ENCODE measurements at regions not wholly inside any gene's neighbourhood (a gene's known extent, or its start where the extent isn't known, plus 50 kb on each side); places are given as distances from the start of the nearest gene placed in this dataset.

DNA sequence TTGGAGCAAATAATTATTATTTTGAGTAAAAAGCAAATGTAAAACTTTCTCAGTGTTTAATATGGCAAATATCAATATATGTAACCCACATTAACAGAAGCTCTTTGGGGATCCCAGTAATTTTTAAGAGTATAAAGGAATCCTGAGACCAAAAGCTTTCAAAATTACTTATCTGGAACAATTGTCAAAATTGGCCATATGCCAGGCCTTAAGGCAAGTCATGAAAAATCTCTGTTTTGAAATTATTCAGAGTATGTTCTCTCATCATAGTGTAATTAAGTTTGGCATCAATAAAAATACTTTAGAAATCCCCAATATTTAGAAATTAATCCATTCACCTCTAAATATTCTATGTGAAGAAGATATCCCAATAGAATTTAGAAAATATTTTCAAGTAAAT is 225.3 kb upstream of the ARL4C start:
- TF ChIP-seq EZH2 (IDR thresholded peaks at IDR 0.05; ENCODE audit: borderline replicate concordance, insufficient read depth, low read length, poor library complexity, severe bottlenecking) (no peak), CTCF (IDR thresholded peaks at IDR 0.05; ENCODE audit: poor library complexity, severe bottlenecking) (no peak), RAD21 (conservative IDR thresholded peaks at IDR 0.05) (no peak), EP300 (conservative IDR thresholded peaks at IDR 0.05; ENCODE audit: poor library complexity, severe bottlenecking) (no peak), POLR2AphosphoS5 (IDR thresholded peaks at IDR 0.05) (no peak), MXI1 (conservative IDR thresholded peaks at IDR 0.05; ENCODE audit: poor library complexity, severe bottlenecking) (no peak), REST (IDR thresholded peaks at IDR 0.05; ENCODE audit: borderline replicate concordance) (no peak), SMC3 (conservative IDR thresholded peaks at IDR 0.05; ENCODE audit: poor library complexity) (no peak)
